Fibroblast of villous mesenchyme (primary cell): ENCODE measurements at regions not wholly inside any gene's neighbourhood (a gene's known extent, or its start where the extent isn't known, plus 50 kb on each side); places are given as distances from the start of the nearest gene placed in this dataset.

Experiments
- DNase-seq: peaks from one replicate; pipeline ENCODE4 v3.0.0-alpha.2; 2010; ENCODE audit warnings: low read depth
- H3K4me3 ChIP-seq: 2 replicates; pipeline ENCODE4 v1.5.1; 2011; ENCODE audit warnings: low read depth, mild to moderate bottlenecking, low read length
- TF ChIP-seq, protein P1 (sequence below): IDR thresholded peaks from 2 replicates; pipeline ENCODE4 v1.5.1; 2012; ENCODE audit warnings: low read depth, mild to moderate bottlenecking, low read length; ENCODE audit not compliant: insufficient read depth

DNA sequence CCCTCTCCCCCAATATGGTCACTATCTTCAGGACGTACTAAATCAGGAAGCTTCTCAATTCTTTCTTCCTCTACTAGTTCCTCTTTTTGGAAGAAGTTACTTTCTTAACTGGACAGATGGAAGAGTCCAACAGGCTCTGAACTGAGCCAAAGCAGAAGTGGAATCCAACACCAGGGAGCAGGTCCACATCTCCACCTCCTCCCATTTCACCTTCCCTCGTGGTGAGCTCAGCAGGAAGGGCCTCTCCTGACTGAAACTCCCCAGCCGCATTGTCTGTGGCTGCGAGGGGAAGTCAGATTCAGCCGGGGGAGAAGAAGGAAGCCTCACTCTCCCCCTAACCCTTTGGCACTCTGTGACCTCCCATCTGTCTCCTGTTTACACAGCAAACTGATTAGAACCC is 63.8 kb upstream of the UST start:
- TF ChIP-seq, protein P1, sequence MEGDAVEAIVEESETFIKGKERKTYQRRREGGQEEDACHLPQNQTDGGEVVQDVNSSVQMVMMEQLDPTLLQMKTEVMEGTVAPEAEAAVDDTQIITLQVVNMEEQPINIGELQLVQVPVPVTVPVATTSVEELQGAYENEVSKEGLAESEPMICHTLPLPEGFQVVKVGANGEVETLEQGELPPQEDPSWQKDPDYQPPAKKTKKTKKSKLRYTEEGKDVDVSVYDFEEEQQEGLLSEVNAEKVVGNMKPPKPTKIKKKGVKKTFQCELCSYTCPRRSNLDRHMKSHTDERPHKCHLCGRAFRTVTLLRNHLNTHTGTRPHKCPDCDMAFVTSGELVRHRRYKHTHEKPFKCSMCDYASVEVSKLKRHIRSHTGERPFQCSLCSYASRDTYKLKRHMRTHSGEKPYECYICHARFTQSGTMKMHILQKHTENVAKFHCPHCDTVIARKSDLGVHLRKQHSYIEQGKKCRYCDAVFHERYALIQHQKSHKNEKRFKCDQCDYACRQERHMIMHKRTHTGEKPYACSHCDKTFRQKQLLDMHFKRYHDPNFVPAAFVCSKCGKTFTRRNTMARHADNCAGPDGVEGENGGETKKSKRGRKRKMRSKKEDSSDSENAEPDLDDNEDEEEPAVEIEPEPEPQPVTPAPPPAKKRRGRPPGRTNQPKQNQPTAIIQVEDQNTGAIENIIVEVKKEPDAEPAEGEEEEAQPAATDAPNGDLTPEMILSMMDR, result no peak
- no peak for DNase-seq
- H3K4me3 ChIP-seq, result no peak overlapping the region

- no peak overlapping the region for H3K4me3 ChIP-seq
- TF ChIP-seq, protein P1, result no peak
- DNase-seq, result no peak
These were observed 57.7 kb upstream of the UST start for GRCh38 chr6:148689168-148689567.

DNA sequence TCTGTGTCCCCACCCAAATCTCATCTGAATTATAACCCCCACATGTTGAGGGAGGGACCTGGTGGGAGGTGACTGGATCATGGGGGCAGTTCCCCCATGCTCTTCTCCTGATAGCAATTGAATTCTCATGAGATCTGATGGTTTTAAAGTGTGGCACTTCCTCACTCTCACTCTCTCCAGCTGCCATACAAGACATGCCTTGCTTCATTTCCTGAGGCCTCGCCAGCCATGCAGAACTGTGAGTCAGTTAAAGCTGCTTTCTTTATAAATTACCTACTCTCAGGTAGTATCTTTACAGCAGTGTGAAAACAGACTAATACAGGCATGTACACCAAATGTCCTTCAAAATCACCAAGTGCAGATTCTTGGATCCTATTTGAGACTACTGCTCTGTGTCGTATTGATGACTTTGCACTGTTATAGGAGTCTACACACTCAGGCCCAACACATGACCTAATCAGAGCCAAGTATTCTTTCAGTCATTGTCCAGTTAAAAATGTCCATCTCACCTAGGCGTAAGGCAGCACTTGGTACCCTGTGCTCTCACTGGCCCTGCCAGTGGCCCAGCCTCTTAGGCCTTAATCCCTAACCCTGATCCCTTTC is 52.8 kb upstream of the UST start:
- no peak for DNase-seq
- TF ChIP-seq, protein P1, result no peak
- no peak overlapping the region for H3K4me3 ChIP-seq
